ENCODE measurements at regions not wholly inside any gene's neighbourhood (a gene's known extent, or its start where the extent isn't known, plus 50 kb on each side); places are given as distances from the start of the nearest gene placed in this dataset.

DNA sequence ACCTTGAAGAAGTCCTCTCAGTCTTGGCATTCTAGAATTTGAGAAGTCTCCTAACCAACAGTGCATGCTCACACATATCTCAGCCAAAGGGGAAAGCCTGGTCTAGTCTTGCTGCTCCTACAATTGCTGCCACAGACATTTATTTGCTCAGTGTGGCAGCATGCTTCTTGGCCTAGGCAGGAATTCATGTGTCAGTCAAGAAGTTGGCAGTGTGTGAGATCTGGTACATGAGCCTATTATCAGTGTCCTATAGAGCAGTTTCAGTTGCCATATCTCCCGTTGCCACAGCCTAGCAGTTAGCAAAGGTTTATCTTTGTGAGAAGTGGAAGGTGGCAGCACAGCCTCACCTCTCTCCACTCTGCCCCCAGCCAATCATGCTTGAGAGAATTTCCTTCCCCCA, 176.9 kb upstream of the ARHGEF9 start:
- Mint-ChIP-seq H3K4me1 (ENCODE audit: low read depth) (peaks cover 3% of the 10 kb centered on the region), H3K4me3 (ENCODE audit: low read depth) (no peak overlapping the region), H3K27ac (no peak overlapping the region), H3K27me3 (no peaks in the 10 kb centered on the region), H3K36me3 (ENCODE audit: insufficient read depth) (peaks cover 2% of the 10 kb centered on the region), H3K9me3 (ENCODE audit: low read depth) (peaks cover 4% of the 10 kb centered on the region)
- TF ChIP-seq, protein P1, sequence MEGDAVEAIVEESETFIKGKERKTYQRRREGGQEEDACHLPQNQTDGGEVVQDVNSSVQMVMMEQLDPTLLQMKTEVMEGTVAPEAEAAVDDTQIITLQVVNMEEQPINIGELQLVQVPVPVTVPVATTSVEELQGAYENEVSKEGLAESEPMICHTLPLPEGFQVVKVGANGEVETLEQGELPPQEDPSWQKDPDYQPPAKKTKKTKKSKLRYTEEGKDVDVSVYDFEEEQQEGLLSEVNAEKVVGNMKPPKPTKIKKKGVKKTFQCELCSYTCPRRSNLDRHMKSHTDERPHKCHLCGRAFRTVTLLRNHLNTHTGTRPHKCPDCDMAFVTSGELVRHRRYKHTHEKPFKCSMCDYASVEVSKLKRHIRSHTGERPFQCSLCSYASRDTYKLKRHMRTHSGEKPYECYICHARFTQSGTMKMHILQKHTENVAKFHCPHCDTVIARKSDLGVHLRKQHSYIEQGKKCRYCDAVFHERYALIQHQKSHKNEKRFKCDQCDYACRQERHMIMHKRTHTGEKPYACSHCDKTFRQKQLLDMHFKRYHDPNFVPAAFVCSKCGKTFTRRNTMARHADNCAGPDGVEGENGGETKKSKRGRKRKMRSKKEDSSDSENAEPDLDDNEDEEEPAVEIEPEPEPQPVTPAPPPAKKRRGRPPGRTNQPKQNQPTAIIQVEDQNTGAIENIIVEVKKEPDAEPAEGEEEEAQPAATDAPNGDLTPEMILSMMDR (IDR thresholded peaks at IDR 0.05; ENCODE audit: unreplicated experiment), result no peak
- no peak for DNase-seq (ENCODE audit: low spot score, unreplicated experiment)

DNA sequence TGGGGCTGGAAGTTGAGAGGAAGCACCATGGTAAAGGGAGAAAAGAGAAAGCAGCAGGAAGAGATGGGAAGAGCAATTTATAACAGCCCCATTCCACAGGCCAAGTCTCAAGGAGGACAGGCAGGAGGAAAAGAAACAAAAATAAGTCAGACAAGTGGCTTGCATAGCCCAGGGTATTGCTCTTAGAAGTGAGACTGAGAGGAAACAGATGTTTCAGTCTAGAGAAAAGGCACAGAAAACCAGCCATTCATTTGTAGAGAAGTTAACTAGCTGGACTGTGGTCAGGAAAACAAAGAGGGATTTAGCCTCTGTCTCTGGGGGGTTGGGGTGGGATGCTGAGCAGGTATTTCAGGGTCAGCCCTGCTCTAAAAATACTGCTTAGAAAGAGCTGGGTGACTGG, 175.0 kb upstream of the ARHGEF9 start:
- DNase-seq (ENCODE audit: low spot score, unreplicated experiment), result no peak
- H3K4me3 Mint-ChIP-seq (ENCODE audit: low read depth), result no peak overlapping the region
- H3K27ac Mint-ChIP-seq, result no peak overlapping the region
- TF ChIP-seq, protein P1 (IDR thresholded peaks at IDR 0.05; ENCODE audit: unreplicated experiment), result no peak
- H3K36me3 Mint-ChIP-seq (ENCODE audit: insufficient read depth), result peaks cover 2% of the 10 kb centered on the region
- H3K9me3 Mint-ChIP-seq (ENCODE audit: low read depth), result peaks cover under 1% of the 10 kb centered on the region
- H3K4me1 Mint-ChIP-seq (ENCODE audit: low read depth), result no peaks in the 10 kb centered on the region
- no peaks in the 10 kb centered on the region for H3K27me3 Mint-ChIP-seq

DNA sequence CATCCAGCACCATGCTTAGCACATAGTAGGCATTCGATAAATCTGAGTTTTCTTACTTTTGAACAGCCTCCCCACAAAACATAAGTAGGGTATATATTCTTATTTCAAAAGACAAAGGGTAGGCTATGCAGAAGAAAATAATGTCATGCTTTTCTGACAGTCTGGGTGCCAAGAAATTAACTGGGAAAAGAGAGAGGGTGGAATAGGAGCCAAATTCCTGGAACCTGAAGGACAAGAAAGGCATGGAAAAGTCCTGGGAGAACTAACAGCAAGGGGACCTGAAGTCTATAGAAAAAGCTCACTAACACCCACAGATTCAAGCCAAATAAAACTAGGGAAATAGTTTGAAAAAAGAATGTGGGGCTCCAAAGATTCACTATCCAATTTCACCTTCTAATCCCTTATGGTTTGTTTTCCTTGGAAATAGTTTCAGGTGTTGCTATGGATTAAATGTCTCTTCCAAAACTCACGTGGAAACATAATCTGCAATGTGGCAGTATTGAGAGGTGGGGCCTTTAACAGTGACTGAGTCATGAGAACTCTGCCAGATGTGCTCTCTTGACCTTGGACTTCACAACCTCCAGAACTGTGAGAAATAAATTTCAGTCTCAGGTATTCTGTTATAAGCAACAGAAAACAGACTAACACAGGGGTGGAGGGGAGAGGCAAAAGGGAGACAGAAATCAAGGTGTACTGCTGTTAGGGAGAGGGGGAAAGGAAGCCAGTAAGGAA, 173.3 kb upstream of the ARHGEF9 start:
- Mint-ChIP-seq H3K36me3 (ENCODE audit: insufficient read depth) (peaks cover 2% of the 10 kb centered on the region), H3K4me1 (ENCODE audit: low read depth) (no peaks in the 10 kb centered on the region), H3K27me3 (no peaks in the 10 kb centered on the region), H3K27ac (no peak overlapping the region), H3K9me3 (ENCODE audit: low read depth) (peaks cover 15% of the 10 kb centered on the region), H3K4me3 (ENCODE audit: low read depth) (no peak overlapping the region)
- no peak for DNase-seq (ENCODE audit: low spot score, unreplicated experiment)
- TF ChIP-seq, protein P1 (IDR thresholded peaks at IDR 0.05; ENCODE audit: unreplicated experiment), result no peak

DNA sequence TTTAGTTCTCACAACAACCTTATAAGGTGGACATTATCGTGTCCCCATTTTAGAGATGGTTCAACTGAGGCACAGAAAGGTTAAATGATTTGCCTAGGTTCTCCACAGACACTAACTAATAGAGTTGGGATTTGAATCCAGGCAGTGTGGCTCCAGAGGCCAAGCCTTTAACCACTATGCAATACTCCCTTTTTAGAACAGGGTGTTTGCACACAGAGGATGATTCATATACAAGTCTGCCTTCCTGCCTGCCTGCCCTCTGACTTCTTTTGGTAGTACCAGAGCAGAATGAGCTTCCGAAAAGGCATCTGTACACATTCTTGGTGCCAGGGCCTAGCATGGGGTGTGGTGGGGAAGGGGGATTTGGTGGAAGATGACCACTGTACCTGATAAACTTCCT, 150.8 kb upstream of the ARHGEF9 start:
- H3K27me3 Mint-ChIP-seq, result peaks cover 4% of the 10 kb centered on the region
- H3K27ac Mint-ChIP-seq, result no peak overlapping the region
- DNase-seq (ENCODE audit: low spot score, unreplicated experiment), result no peak
- TF ChIP-seq, protein P1 (IDR thresholded peaks at IDR 0.05; ENCODE audit: unreplicated experiment), result no peak
- no peaks in the 10 kb centered on the region for H3K36me3 Mint-ChIP-seq (ENCODE audit: insufficient read depth)
- H3K9me3 Mint-ChIP-seq (ENCODE audit: low read depth), result peaks cover 20% of the 10 kb centered on the region
- H3K4me3 Mint-ChIP-seq (ENCODE audit: low read depth), result no peak overlapping the region
- H3K4me1 Mint-ChIP-seq (ENCODE audit: low read depth), result peaks cover 10% of the 10 kb centered on the region

DNA sequence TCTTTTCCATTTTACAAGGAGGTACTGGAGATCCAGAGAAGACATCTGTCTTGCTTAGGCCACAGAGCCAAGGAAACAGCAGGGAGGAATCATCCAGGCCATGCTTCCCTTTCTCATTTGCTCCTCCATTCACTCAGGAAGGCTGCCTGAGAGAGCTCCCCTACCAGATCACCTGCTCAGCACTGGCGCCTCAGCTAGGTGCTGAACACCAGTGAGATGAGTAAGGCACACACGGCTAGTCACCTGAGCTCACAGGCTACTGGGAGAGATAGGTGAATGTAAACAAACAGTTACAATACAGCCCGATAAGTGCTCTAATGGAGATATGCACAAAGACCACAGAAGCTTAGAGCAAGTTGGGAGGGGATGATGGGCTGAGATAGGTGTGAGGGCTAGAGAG, 149.8 kb upstream of the ARHGEF9 start:
- Mint-ChIP-seq H3K9me3 (ENCODE audit: low read depth) (peaks cover 18% of the 10 kb centered on the region), H3K36me3 (ENCODE audit: insufficient read depth) (no peaks in the 10 kb centered on the region), H3K27me3 (peaks cover 4% of the 10 kb centered on the region), H3K27ac (no peak overlapping the region), H3K4me3 (ENCODE audit: low read depth) (no peak overlapping the region), H3K4me1 (ENCODE audit: low read depth) (peaks cover 11% of the 10 kb centered on the region)
- TF ChIP-seq, protein P1 (IDR thresholded peaks at IDR 0.05; ENCODE audit: unreplicated experiment), result no peak
- DNase-seq (ENCODE audit: low spot score, unreplicated experiment), result no peak

Measured in progenitor cell of endocrine pancreas (in vitro differentiated cells).